ENCODE measurements at regions not wholly inside any gene's neighbourhood (a gene's known extent, or its start where the extent isn't known, plus 50 kb on each side); places are given as distances from the start of the nearest gene placed in this dataset.
"Not testable (repeated sequence)": the region's sequence is repeated elsewhere in the genome, so short reads cannot be mapped to it uniquely, and the experiment has no call there.

GRCh38 chr2:7437716-7438632, 520.8 kb downstream of the RNF144A start:
- intact Hi-C loops (cut with DNase I): no loop called here
- TF ChIP-seq POLR2A (IDR thresholded peaks at IDR 0.05): no peak
- TF ChIP-seq, protein P1, sequence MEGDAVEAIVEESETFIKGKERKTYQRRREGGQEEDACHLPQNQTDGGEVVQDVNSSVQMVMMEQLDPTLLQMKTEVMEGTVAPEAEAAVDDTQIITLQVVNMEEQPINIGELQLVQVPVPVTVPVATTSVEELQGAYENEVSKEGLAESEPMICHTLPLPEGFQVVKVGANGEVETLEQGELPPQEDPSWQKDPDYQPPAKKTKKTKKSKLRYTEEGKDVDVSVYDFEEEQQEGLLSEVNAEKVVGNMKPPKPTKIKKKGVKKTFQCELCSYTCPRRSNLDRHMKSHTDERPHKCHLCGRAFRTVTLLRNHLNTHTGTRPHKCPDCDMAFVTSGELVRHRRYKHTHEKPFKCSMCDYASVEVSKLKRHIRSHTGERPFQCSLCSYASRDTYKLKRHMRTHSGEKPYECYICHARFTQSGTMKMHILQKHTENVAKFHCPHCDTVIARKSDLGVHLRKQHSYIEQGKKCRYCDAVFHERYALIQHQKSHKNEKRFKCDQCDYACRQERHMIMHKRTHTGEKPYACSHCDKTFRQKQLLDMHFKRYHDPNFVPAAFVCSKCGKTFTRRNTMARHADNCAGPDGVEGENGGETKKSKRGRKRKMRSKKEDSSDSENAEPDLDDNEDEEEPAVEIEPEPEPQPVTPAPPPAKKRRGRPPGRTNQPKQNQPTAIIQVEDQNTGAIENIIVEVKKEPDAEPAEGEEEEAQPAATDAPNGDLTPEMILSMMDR (IDR thresholded peaks at IDR 0.05): no peak
- H3K27ac ChIP-seq: no peak overlapping the region
- no peaks in the 10 kb centered on the region for H3K9me3 ChIP-seq (replicated peaks in 1 of 3)
- no peaks in the 10 kb centered on the region for H3K27me3 ChIP-seq
- no peaks in the 10 kb centered on the region for H3K36me3 ChIP-seq (replicated peaks in 1 of 2)
- no peak for DNase-seq
- no peaks in the 10 kb centered on the region for H3K4me1 ChIP-seq (replicated peaks in 1 of 2)
- WGBS, 4 donors: 75 to 82% (median 78%) methylated on average over 9 of the region's 9 CpGs
- H3K4me3 ChIP-seq: no peak overlapping the region

DNA sequence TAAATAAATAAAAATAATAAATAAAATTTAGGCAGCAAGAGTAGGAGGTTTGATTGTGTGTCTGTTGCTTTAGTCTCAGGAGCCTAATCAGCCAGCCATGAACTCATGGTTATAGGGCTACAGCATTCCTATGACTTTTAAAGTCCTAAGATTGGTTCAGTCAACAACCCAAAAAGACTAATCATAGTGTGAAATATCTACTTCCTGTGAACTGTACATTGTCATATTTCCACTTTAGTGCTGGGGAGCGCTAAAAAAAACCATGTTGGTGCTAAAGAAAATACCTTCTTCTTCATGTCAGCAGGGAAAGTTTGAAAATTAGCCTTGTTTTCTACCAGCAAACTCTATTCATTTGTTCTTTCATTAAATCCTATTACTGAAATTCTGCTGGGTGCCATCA, 521.6 kb downstream of the RNF144A start:
- 90 to 96% (median 94%) methylated on average over 1 of the region's 1 CpG for WGBS, 4 donors
- Histone ChIP-seq H3K4me3 (no peak overlapping the region), H3K27me3 (peaks cover 3% of the 10 kb centered on the region), H3K36me3 (replicated peaks in 1 of 2) (no peaks in the 10 kb centered on the region), H3K4me1 (replicated peaks in 1 of 2) (no peaks in the 10 kb centered on the region), H3K27ac (no peak overlapping the region), H3K9me3 (replicated peaks in 1 of 3) (no peaks in the 10 kb centered on the region)
- no peak for TF ChIP-seq POLR2A (IDR thresholded peaks at IDR 0.05)
- TF ChIP-seq, protein P1 (IDR thresholded peaks at IDR 0.05): no peak
- intact Hi-C loops (cut with DNase I): no loop called here
- no peak for DNase-seq

DNA sequence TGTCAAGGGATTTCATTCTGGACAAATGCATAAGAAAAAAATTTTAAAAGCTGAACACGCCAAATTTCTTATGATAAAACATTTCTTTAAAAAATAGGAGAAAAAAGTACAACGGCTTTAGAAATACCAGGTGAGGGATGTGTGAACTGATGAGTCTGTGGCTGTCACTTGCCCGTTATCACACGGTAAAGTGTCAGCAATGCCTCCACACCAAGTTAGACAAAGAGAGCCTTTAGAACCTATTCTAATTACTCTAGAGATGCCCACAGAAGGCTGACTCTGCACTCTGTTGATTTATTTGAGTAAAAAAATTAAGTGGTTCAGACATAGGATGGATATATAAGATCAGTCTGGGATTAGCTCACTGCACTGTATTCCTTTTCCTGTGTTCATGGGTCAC, 523.8 kb downstream of the RNF144A start:
- TF ChIP-seq, protein P1 (IDR thresholded peaks at IDR 0.05): no peak
- no peak for TF ChIP-seq POLR2A (IDR thresholded peaks at IDR 0.05)
- H3K27ac ChIP-seq: no peak overlapping the region
- peaks cover 3% of the 10 kb centered on the region for H3K27me3 ChIP-seq
- H3K9me3 ChIP-seq (replicated peaks in 1 of 3): no peaks in the 10 kb centered on the region
- H3K4me1 ChIP-seq (replicated peaks in 1 of 2): no peaks in the 10 kb centered on the region
- WGBS, 4 donors: 79 to 92% (median 89%) methylated on average over 4 of the region's 4 CpGs
- no peak for DNase-seq
- no peak overlapping the region for H3K4me3 ChIP-seq
- H3K36me3 ChIP-seq (replicated peaks in 1 of 2): no peaks in the 10 kb centered on the region
- intact Hi-C loops (cut with DNase I): no loop called here

GRCh38 chr2:7441841-7442240, 524.6 kb downstream of the RNF144A start:
- intact Hi-C loops (cut with DNase I): not testable (repeated sequence)
- 77 to 89% (median 87%) methylated on average over 3 of the region's 3 CpGs for WGBS, 4 donors

GRCh38 chr2:7444626-7445025, 527.4 kb downstream of the RNF144A start:
- Histone ChIP-seq H3K4me3 (no peak overlapping the region), H3K27me3 (peaks cover 6% of the 10 kb centered on the region), H3K9me3 (replicated peaks in 1 of 3) (no peaks in the 10 kb centered on the region), H3K36me3 (replicated peaks in 1 of 2) (no peaks in the 10 kb centered on the region), H3K27ac (no peak overlapping the region), H3K4me1 (replicated peaks in 1 of 2) (no peaks in the 10 kb centered on the region)
- WGBS, 4 donors: 79 to 85% (median 84%) methylated on average over 4 of the region's 4 CpGs
- intact Hi-C loops (cut with DNase I): no loop called here
- DNase-seq: no peak
- TF ChIP-seq, protein P1 (IDR thresholded peaks at IDR 0.05): no peak
- no peak for TF ChIP-seq POLR2A (IDR thresholded peaks at IDR 0.05)

More at GRCh38 chr2:7441841-7442240, 524.6 kb downstream of the RNF144A start:
- H3K27ac ChIP-seq; H3K27me3 ChIP-seq; H3K4me3 ChIP-seq; H3K36me3 ChIP-seq (replicated peaks in 1 of 2); DNase-seq; H3K9me3 ChIP-seq (replicated peaks in 1 of 3); H3K4me1 ChIP-seq (replicated peaks in 1 of 2): not testable (repeated sequence)

Measured in adrenal gland (tissue), 9 donors.